Neural progenitor cell (in vitro differentiated cells): ENCODE measurements at regions not wholly inside any gene's neighbourhood (a gene's known extent, or its start where the extent isn't known, plus 50 kb on each side); places are given as distances from the start of the nearest gene placed in this dataset.
A peak's percentile ranks its signal among the peaks of the same experiment; 100 is the strongest.

Experiments used
- DNase-seq: peaks from one replicate; pipeline ENCODE4 v3.0.0-alpha.2; 2016; ENCODE audit warnings: low spot score
- H2AFZ ChIP-seq: fragments of 200-600 bp; sonication (generic); replicated peaks from 2 replicates; pipeline ENCODE4 v1.6.1; 2016; ENCODE audit warnings: antibody characterized with exemption
- H3F3A ChIP-seq: fragments of 200-600 bp; sonication (generic); 2 replicates; pipeline ENCODE4 v1.6.1; 2016; ENCODE audit warnings: antibody characterized with exemption, low read depth
- H3K27ac ChIP-seq: fragments of 200-600 bp; sonication (generic); 2 replicates; pipeline ENCODE4 v1.5.1; 2016; ENCODE audit warnings: mild to moderate bottlenecking
- H3K27me3 ChIP-seq: fragments of 200-600 bp; sonication (generic); 2 replicates; pipeline ENCODE4 v1.6.1; 2016; ENCODE audit warnings: mild to moderate bottlenecking, moderate library complexity
- H3K36me3 ChIP-seq: fragments of 200-600 bp; sonication (generic); 2 replicates; pipeline ENCODE4 v1.5.1; 2016
- H3K4me1 ChIP-seq: fragments of 200-600 bp; sonication (generic); 2 replicates; pipeline ENCODE4 v1.6.1; 2016; ENCODE audit warnings: mixed run types
- H3K4me2 ChIP-seq: fragments of 200-600 bp; sonication (generic); 2 replicates; pipeline ENCODE4 v1.6.1; 2016
- H3K4me3 ChIP-seq: fragments of 200-600 bp; sonication (generic); 2 replicates; pipeline ENCODE4 v1.5.1; 2016
- H3K79me2 ChIP-seq: fragments of 200-600 bp; sonication (generic); 2 replicates; pipeline ENCODE4 v1.6.1; 2016; ENCODE audit warnings: low read depth
- H3K9ac ChIP-seq: fragments of 200-600 bp; sonication (generic); 2 replicates; pipeline ENCODE4 v1.6.1; 2016
- H3K9me3 ChIP-seq: fragments of 200-600 bp; sonication (generic); 2 replicates; pipeline ENCODE4 v1.5.1; 2016; ENCODE audit warnings: low read depth
- H4K20me1 ChIP-seq: fragments of 200-600 bp; sonication (generic); 2 replicates; pipeline ENCODE4 v1.6.1; 2016; ENCODE audit warnings: low read depth
- H3K27ac Mint-ChIP-seq: 3 replicates; pipeline ENCODE4 v1.8.0; 2021; ENCODE audit warnings: mixed read lengths
- H3K27me3 Mint-ChIP-seq: 2 replicates; pipeline ENCODE4 v1.8.0; 2022; ENCODE audit warnings: low read depth, mild to moderate bottlenecking, inconsistent platforms, moderate library complexity, mixed read lengths; ENCODE audit not compliant: insufficient read depth
- H3K36me3 Mint-ChIP-seq: 3 replicates; pipeline ENCODE4 v1.8.0; 2021; ENCODE audit warnings: mixed read lengths
- H3K4me1 Mint-ChIP-seq: 3 replicates; pipeline ENCODE4 v1.8.0; 2021; ENCODE audit warnings: mixed read lengths
- H3K4me3 Mint-ChIP-seq: 3 replicates; pipeline ENCODE4 v1.8.0; 2021; ENCODE audit warnings: mild to moderate bottlenecking, moderate library complexity, mixed read lengths
- H3K9me3 Mint-ChIP-seq: 3 replicates; pipeline ENCODE4 v1.8.0; 2020; ENCODE audit warnings: mixed read lengths
- EZH2 ChIP-seq: fragments of 200-600 bp; sonication (generic); IDR thresholded peaks from 2 replicates; pipeline ENCODE4 v1.6.1; 2017; ENCODE audit warnings: antibody characterized with exemption, mild to moderate bottlenecking, moderate library complexity
- EZH2phosphoT487 ChIP-seq: fragments of 200-600 bp; sonication (generic); IDR thresholded peaks from 2 replicates; pipeline ENCODE4 v1.6.1; 2017; ENCODE audit warnings: antibody characterized with exemption
- TF ChIP-seq, protein P1 (sequence below): fragments of 200-600 bp; sonication (generic); IDR thresholded peaks from 2 replicates; pipeline ENCODE4 v1.5.1; 2017; ENCODE audit warnings: antibody characterized with exemption, mild to moderate bottlenecking

DNA sequence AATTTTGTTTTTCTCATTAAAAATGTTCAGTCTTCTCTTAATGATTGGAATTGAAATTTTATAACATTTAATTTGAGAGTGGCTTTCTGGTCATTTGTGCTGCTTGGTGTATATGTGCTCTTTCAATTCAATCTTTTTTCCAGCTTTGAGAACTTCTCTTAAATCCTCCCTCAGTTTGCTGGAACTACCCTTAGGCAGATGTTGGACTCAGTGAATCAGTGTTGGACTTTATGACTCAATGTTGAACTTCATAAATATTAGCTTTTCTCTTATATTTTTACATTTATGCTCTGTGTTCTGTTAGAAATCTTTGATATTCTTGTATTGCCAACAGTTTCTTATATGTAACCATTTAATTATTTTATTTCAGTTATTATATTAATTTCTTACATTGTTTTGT lies 935.5 kb upstream of the FBXO33 start:
- Histone ChIP-seq H3K27ac (no peak overlapping the region), H3K27me3 (no peaks in the 10 kb centered on the region), H3K9ac (no peak overlapping the region), H3K4me2 (no peak overlapping the region), H4K20me1 (no peaks in the 10 kb centered on the region), H2AFZ (no peak overlapping the region), H3K4me3 (no peak overlapping the region), H3K9me3 (no peaks in the 10 kb centered on the region), H3K36me3 (no peaks in the 10 kb centered on the region), H3F3A (no peaks in the 10 kb centered on the region), H3K4me1 (no peaks in the 10 kb centered on the region), H3K79me2 (no peaks in the 10 kb centered on the region)
- H3K4me1 Mint-ChIP-seq: peaks cover 2% of the 10 kb centered on the region
- H3K4me3 Mint-ChIP-seq: no peak overlapping the region
- no peak overlapping the region for H3K27ac Mint-ChIP-seq
- no peaks in the 10 kb centered on the region for H3K9me3 Mint-ChIP-seq
- no peaks in the 10 kb centered on the region for H3K27me3 Mint-ChIP-seq
- no peaks in the 10 kb centered on the region for H3K36me3 Mint-ChIP-seq
- TF ChIP-seq, protein P1, sequence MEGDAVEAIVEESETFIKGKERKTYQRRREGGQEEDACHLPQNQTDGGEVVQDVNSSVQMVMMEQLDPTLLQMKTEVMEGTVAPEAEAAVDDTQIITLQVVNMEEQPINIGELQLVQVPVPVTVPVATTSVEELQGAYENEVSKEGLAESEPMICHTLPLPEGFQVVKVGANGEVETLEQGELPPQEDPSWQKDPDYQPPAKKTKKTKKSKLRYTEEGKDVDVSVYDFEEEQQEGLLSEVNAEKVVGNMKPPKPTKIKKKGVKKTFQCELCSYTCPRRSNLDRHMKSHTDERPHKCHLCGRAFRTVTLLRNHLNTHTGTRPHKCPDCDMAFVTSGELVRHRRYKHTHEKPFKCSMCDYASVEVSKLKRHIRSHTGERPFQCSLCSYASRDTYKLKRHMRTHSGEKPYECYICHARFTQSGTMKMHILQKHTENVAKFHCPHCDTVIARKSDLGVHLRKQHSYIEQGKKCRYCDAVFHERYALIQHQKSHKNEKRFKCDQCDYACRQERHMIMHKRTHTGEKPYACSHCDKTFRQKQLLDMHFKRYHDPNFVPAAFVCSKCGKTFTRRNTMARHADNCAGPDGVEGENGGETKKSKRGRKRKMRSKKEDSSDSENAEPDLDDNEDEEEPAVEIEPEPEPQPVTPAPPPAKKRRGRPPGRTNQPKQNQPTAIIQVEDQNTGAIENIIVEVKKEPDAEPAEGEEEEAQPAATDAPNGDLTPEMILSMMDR: no peak
- TF ChIP-seq EZH2phosphoT487: no peak
- no peak for TF ChIP-seq EZH2
- DNase-seq: no peak

DNA sequence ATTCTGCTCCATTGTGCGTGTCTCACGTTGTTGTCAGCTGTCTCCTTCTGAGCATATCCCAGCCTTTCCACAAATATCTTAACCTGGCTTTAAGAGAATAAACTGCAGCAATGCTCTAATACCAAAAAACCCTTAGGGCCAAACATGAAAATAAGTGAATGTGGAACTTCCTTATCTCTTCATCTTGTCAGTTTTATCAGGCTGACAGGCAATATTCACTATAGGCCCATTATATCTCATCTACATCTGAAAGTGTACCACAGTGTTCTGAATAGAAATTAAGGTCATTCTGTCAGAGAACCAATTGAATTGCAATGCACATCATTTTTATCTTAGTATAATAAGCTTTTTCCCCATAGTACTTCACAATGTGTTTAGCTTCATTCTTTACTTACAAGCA lies 933.1 kb upstream of the FBXO33 start:
- Histone ChIP-seq H3K4me2 (no peak overlapping the region), H3K36me3 (no peaks in the 10 kb centered on the region), H3K79me2 (no peaks in the 10 kb centered on the region), H3F3A (no peaks in the 10 kb centered on the region), H3K4me1 (no peaks in the 10 kb centered on the region), H3K9me3 (no peaks in the 10 kb centered on the region), H3K4me3 (no peak overlapping the region), H3K9ac (no peak overlapping the region), H4K20me1 (no peaks in the 10 kb centered on the region), H2AFZ (no peak overlapping the region), H3K27ac (no peak overlapping the region), H3K27me3 (no peaks in the 10 kb centered on the region)
- Mint-ChIP-seq H3K27ac (no peak overlapping the region), H3K4me1 (peaks cover 2% of the 10 kb centered on the region), H3K9me3 (peaks cover 2% of the 10 kb centered on the region), H3K4me3 (no peak overlapping the region), H3K36me3 (no peaks in the 10 kb centered on the region), H3K27me3 (no peaks in the 10 kb centered on the region)
- TF ChIP-seq EZH2 (no peak), EZH2phosphoT487 (no peak)
- TF ChIP-seq, protein P1: no peak
- DNase-seq: no peak

DNA sequence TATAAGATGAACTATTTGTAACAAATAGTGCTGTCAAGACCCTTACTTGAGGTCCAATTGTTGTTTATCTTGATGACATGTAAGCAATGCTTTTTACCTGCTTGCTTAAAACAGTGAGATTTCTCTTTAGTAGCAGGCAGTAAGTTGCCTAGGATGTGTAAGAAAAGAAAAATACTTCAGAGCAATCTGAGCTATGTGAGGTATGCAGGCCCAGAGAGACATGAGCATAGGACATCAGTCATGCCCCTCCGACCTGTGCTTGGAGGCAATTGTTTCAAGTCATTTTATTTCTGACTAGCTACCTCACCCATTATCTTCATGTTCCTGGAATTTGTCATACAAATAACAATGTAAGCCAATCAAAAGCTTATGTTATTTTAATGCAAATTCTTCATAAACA lies 930.6 kb upstream of the FBXO33 start:
- no peak for TF ChIP-seq EZH2phosphoT487
- TF ChIP-seq, protein P1: no peak
- TF ChIP-seq EZH2: no peak
- no peaks in the 10 kb centered on the region for H3K36me3 Mint-ChIP-seq

More for the DNA sequence above, 930.6 kb upstream of the FBXO33 start:
- Mint-ChIP-seq H3K27ac (no peak overlapping the region), H3K9me3 (peaks cover 2% of the 10 kb centered on the region), H3K4me3 (no peak overlapping the region), H3K27me3 (no peaks in the 10 kb centered on the region), H3K4me1 (peaks cover 2% of the 10 kb centered on the region)
- no peak overlapping the region for H3K9ac ChIP-seq
- H3K4me3 ChIP-seq: no peak overlapping the region
- H2AFZ ChIP-seq: no peak overlapping the region
- no peaks in the 10 kb centered on the region for H3K4me1 ChIP-seq
- H3K27ac ChIP-seq: no peak overlapping the region
- no peaks in the 10 kb centered on the region for H3K27me3 ChIP-seq
- peak; percentile 25 for DNase-seq
- H3K79me2 ChIP-seq: no peaks in the 10 kb centered on the region
- H3K9me3 ChIP-seq: no peaks in the 10 kb centered on the region
- H3F3A ChIP-seq: no peaks in the 10 kb centered on the region
- no peak overlapping the region for H3K4me2 ChIP-seq
- H3K36me3 ChIP-seq: no peaks in the 10 kb centered on the region
- H4K20me1 ChIP-seq: no peaks in the 10 kb centered on the region
